ENCODE measurements at regions not wholly inside any gene's neighbourhood (a gene's known extent, or its start where the extent isn't known, plus 50 kb on each side); places are given as distances from the start of the nearest gene placed in this dataset.

GRCh38 chr16:27627136-27627535, 77.2 kb downstream of the KATNIP start:
- TF ChIP-seq POLR2A (IDR thresholded peaks at IDR 0.05; ENCODE audit: low read depth, low read length) (no peak), POLR2AphosphoS5 (IDR thresholded peaks at IDR 0.05; ENCODE audit: low read depth, low read length) (no peak), TAF1 (IDR thresholded peaks at IDR 0.05; ENCODE audit: borderline replicate concordance, low read depth, low read length) (no peak)

Measured in GM12892 (cell line).